ENCODE measurements at regions not wholly inside any gene's neighbourhood (a gene's known extent, or its start where the extent isn't known, plus 50 kb on each side); places are given as distances from the start of the nearest gene placed in this dataset.

DNA sequence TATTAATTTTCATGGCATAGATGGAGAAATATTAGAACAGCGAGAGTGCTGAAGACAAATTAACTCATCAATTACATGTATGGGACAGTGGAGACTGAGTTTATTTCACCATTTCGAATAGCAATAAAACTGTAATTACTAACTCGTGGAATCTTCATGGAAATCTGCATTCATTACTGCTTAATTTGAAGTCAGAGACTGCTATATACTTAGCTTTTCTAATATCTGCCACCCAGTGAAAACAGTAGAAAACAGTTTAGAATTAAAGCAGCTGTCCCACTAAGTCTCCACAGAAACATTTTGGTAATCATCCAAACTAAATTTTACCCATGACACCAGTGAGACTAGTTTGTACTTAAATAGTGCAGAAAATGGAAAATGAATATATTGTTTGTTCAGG lies 56.8 kb downstream of the IZUMO3 start:
- Histone ChIP-seq H3K4me1 (ENCODE audit: control insufficient read depth, insufficient read depth, low read length) (no peaks in the 10 kb centered on the region), H3K27ac (ENCODE audit: low read length) (no peak overlapping the region), H3K9me3 (ENCODE audit: control insufficient read depth, low read length) (no peaks in the 10 kb centered on the region), H3K4me3 (ENCODE audit: low read length) (no peak overlapping the region), H3K27me3 (ENCODE audit: control insufficient read depth, insufficient read depth) (no peaks in the 10 kb centered on the region)
- ATAC-seq (no peak), DNase-seq (no peak)
- 64% methylated on average over 3 of the region's 3 CpGs for WGBS
- intact Hi-C loops (cut with DNase I), result no loop called here

DNA sequence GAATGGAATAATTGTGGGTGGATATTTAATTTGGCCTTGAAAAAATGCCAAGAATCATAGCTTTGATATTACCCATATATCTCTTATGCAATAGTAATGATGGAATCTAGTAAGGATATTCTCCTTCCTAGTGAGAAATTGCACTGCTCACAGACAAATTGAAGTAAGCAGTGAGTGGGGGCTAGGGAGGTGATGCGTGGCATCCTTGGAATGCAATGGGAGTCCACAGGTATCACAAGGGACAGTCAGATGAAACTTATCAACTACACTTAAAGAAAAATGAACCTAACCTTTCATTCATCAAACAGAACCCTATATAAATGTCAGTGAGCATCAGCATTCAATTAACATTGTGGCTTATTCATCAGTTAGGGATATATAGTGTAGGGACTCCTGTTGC lies 57.8 kb downstream of the IZUMO3 start:
- no peaks in the 10 kb centered on the region for H3K9me3 ChIP-seq (ENCODE audit: control insufficient read depth, low read length)
- no peak for ATAC-seq
- no peak overlapping the region for H3K4me3 ChIP-seq (ENCODE audit: low read length)
- WGBS, result 79% methylated on average over 1 of the region's 1 CpG
- H3K4me1 ChIP-seq (ENCODE audit: control insufficient read depth, insufficient read depth, low read length), result no peaks in the 10 kb centered on the region
- H3K27ac ChIP-seq (ENCODE audit: low read length), result no peak overlapping the region
- DNase-seq, result no peak
- no peaks in the 10 kb centered on the region for H3K27me3 ChIP-seq (ENCODE audit: control insufficient read depth, insufficient read depth)
- intact Hi-C loops (cut with DNase I), result no loop called here

DNA sequence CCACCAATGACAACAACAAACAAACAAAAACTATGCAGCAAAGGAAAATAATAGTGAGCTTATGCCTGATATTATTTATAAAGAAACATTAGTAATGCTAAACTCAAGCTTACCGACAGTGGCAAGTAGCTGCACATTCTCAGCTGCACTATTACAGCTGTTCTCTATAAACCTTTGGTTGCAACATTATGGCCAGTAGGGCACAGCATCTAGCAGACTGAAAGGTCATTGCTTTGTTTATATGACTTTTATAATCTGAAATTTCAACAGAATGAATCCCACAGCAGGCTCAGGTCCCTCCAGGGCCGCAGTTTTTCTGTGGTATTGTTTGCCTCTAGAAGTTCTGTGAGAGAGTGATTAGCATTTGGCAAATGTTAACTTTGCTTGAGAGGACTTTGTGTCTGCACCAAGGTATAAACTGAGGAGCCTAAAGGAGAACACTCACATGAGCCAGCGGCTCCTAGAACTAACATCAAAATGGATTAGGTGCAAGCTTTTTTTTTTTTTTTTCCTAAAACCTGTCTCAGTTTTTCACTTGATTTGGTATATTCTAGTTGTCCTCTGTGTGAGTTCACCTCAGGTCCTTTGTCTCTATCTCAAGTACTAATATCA lies 58.3 kb downstream of the IZUMO3 start:
- ATAC-seq (no peak), DNase-seq (no peak)
- Histone ChIP-seq H3K9me3 (ENCODE audit: control insufficient read depth, low read length) (no peaks in the 10 kb centered on the region), H3K27me3 (ENCODE audit: control insufficient read depth, insufficient read depth) (no peaks in the 10 kb centered on the region), H3K4me1 (ENCODE audit: control insufficient read depth, insufficient read depth, low read length) (no peaks in the 10 kb centered on the region), H3K4me3 (ENCODE audit: low read length) (no peak overlapping the region), H3K27ac (ENCODE audit: low read length) (no peak overlapping the region)
- 50% methylated on average over 3 of the region's 3 CpGs for WGBS
- intact Hi-C loops (cut with DNase I), result no loop called here

DNA sequence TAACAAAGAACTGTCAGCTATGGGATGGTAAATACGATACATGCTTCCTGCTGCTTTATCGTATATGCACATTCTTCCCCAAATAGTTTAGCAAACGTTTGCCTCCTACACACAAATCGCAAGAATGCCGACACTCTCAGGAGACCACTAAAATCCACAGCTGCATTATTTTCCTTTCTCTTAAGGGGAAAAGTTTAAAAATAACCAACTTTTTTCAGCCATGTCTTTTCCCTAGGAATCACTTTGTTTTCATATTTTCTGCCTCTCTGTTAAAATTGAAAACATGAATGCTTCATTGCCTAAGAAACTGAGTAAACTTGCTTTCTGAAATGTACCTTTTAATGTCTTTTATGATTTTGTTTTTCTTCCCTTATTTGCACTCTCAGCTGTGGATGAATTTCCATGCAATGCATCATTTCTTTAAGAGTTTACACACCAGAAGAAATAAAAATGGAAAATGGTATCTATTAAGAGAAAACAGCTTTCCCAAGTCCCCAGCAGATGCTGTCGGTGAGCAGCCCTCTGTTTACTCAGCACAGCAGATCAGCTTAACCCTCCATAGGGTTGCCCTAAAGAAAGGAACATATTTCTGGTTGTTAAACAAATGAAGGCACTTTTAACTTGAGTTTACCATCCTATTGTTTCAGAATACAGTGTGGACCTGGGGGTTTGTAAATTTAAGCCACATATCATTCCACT lies 66.2 kb downstream of the IZUMO3 start:
- Histone ChIP-seq H3K9me3 (ENCODE audit: control insufficient read depth, low read length) (no peaks in the 10 kb centered on the region), H3K27ac (ENCODE audit: low read length) (no peak overlapping the region), H3K4me3 (ENCODE audit: low read length) (no peak overlapping the region), H3K27me3 (ENCODE audit: control insufficient read depth, insufficient read depth) (no peaks in the 10 kb centered on the region), H3K4me1 (ENCODE audit: control insufficient read depth, insufficient read depth, low read length) (no peaks in the 10 kb centered on the region)
- intact Hi-C loops (cut with DNase I), result no loop called here
- DNase-seq, result no peak
- ATAC-seq, result no peak
- WGBS, result 19% methylated on average over 6 of the region's 6 CpGs

DNA sequence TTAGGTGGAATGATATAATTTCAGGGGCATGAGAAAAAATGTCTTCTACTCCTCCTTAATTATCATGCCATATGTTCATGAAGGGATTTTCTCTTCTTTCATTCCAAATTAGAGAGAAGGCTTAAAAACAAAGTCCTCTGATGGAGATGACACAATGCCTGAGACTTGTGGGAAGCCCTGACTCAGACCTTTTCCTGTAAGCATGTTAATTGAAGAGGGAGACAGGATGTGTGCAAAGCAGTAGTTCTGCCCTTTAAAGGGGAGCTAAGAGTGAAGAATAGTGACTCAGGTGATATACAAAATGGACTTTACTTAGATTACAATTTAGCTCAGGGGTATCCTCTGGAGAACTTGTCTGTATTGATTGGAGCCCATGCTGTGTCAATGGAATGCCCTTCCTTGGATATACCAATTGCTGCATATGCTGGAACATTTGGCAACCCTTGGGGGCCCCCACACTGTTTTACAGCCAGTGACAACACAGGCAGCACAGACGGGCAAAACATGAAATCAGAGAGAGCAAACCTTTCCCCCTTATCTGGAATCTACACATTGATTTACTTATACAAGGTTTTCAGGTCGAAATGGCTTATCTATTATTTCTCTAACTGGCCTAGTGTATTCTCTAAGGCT lies 81.3 kb downstream of the IZUMO3 start:
- H3K4me3 ChIP-seq (ENCODE audit: low read length), result no peak overlapping the region
- intact Hi-C loops (cut with DNase I), result no loop called here
- ATAC-seq (peak in 1 of 2 donors; percentile 86), DNase-seq (no peak)
- no peaks in the 10 kb centered on the region for H3K27me3 ChIP-seq (ENCODE audit: control insufficient read depth, insufficient read depth)
- H3K27ac ChIP-seq (ENCODE audit: low read length), result no peak overlapping the region
- 54% methylated on average over 2 of the region's 2 CpGs for WGBS
- H3K9me3 ChIP-seq (ENCODE audit: control insufficient read depth, low read length), result no peaks in the 10 kb centered on the region
- no peaks in the 10 kb centered on the region for H3K4me1 ChIP-seq (ENCODE audit: control insufficient read depth, insufficient read depth, low read length)

DNA sequence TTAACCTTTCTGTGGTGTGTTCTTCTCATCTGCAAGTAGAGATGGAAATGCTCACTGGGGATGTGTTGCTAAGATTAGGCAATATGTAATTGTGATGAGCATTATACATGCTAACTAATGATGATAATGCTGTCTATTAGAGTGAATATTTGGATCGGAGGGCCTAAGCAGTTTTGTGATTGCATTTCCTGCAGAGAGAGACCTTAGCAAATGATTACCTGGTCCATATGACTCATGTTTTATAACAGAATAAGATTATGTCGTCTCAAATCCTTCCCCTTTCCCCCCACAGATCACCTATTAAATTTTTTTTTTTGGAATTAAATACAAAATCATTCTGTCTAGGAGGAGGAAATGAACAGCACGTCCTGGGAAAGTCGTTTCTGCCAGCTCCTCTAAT lies 82.7 kb downstream of the IZUMO3 start:
- no peak for ATAC-seq
- WGBS, result 59% methylated on average over 4 of the region's 4 CpGs
- H3K27ac ChIP-seq (ENCODE audit: low read length), result no peak overlapping the region
- no peak overlapping the region for H3K4me3 ChIP-seq (ENCODE audit: low read length)
- H3K4me1 ChIP-seq (ENCODE audit: control insufficient read depth, insufficient read depth, low read length), result no peaks in the 10 kb centered on the region
- no peaks in the 10 kb centered on the region for H3K9me3 ChIP-seq (ENCODE audit: control insufficient read depth, low read length)
- no peaks in the 10 kb centered on the region for H3K27me3 ChIP-seq (ENCODE audit: control insufficient read depth, insufficient read depth)
- no peak for DNase-seq
- intact Hi-C loops (cut with DNase I), result no loop called here

DNA sequence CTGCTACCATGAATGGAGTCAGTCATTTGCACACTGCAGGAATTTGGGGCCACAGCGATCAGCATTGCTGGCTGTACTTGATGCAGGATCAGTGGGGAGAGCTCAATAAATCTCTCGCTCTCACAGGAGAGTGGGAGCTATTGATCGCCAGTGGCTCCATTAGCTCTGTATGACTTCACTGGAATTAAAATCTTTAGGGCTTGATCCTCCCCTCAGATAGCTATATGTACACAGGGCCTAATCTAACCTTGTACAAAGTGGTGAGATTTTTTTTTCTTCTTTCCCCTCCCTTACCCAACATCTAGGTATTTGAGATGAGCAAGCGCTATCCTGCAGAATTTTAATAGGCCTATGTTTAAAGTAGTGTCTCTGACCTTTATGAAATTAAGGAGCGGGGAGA lies 84.9 kb downstream of the IZUMO3 start:
- no peaks in the 10 kb centered on the region for H3K27me3 ChIP-seq (ENCODE audit: control insufficient read depth, insufficient read depth)
- intact Hi-C loops (cut with DNase I), result no loop called here
- no peak for ATAC-seq
- DNase-seq, result no peak
- 90% methylated on average over 5 of the region's 5 CpGs for WGBS
- H3K4me3 ChIP-seq (ENCODE audit: low read length), result no peak overlapping the region
- no peaks in the 10 kb centered on the region for H3K9me3 ChIP-seq (ENCODE audit: control insufficient read depth, low read length)
- no peak overlapping the region for H3K27ac ChIP-seq (ENCODE audit: low read length)
- H3K4me1 ChIP-seq (ENCODE audit: control insufficient read depth, insufficient read depth, low read length), result no peaks in the 10 kb centered on the region

DNA sequence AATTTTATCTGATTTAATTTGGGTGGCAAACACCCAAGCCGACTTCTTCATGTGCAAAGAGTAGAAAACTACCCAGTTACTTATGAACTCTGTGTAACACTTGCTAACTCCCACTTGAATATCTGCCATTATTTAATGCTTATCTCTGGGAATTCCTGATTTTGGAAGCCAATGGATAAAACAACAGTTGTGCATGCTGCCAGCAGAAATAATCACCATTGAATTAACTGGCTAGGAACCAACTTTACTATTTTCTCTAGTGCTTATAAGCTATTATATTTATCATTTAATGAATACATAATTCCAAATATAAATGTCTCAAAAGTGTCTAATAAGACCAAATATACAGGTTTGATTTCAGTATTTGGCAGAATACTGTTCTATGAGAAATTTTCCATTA lies 85.7 kb downstream of the IZUMO3 start:
- Histone ChIP-seq H3K4me3 (ENCODE audit: low read length) (no peak overlapping the region), H3K4me1 (ENCODE audit: control insufficient read depth, insufficient read depth, low read length) (no peaks in the 10 kb centered on the region), H3K27me3 (ENCODE audit: control insufficient read depth, insufficient read depth) (no peaks in the 10 kb centered on the region), H3K9me3 (ENCODE audit: control insufficient read depth, low read length) (no peaks in the 10 kb centered on the region), H3K27ac (ENCODE audit: low read length) (no peak overlapping the region)
- intact Hi-C loops (cut with DNase I), result no loop called here
- DNase-seq (no peak), ATAC-seq (peak in 1 of 2 donors; percentile 75)
- 38% methylated on average over 1 of the region's 1 CpG for whole genome bisulfite sequencing

DNA sequence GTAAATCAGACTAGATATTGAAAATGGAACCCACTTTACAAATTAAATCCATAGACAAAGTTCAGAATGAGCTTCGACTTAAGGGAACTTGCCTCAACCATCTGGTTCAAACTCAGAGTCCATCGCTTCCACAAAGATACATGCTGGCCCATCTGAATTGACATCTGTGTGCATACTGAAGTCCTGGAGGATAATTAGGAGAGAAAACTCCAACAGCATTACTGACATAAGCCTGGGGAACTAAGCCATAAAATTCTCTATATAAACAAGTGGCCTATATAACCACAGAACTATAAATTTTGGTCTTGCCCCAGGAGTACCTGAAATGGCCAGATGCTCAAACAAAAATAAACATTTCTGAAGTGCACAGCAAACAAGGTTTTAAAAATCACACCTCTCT lies 94.4 kb downstream of the IZUMO3 start:
- DNase-seq (no peak), ATAC-seq (no peak)
- intact Hi-C loops (cut with DNase I), result no loop called here
- Histone ChIP-seq H3K27me3 (ENCODE audit: control insufficient read depth, insufficient read depth) (no peaks in the 10 kb centered on the region), H3K4me1 (ENCODE audit: control insufficient read depth, insufficient read depth, low read length) (no peaks in the 10 kb centered on the region), H3K27ac (ENCODE audit: low read length) (no peak overlapping the region), H3K4me3 (ENCODE audit: low read length) (no peak overlapping the region), H3K9me3 (ENCODE audit: control insufficient read depth, low read length) (no peaks in the 10 kb centered on the region)
- WGBS, result 84% methylated on average over 2 of the region's 2 CpGs

DNA sequence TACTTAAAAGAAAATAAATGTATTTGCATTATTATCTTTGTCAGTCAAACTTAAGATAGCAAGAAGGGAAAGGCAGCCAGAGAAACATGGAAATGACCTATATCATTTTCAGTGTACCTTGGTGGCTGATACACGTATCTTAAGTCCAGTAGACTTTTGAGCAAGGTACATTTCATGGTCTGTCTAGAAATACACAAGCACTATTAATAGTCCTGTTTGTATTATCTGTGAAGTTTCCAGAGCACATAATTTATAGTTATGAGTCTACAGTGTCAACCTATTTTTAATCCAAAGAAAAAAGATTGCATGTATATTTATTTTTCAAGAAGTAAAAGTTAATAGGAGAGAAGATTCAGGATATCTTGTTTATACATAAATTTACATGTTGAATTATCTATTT lies 95.7 kb downstream of the IZUMO3 start:
- Histone ChIP-seq H3K9me3 (ENCODE audit: control insufficient read depth, low read length) (no peaks in the 10 kb centered on the region), H3K27me3 (ENCODE audit: control insufficient read depth, insufficient read depth) (no peaks in the 10 kb centered on the region), H3K4me3 (ENCODE audit: low read length) (no peak overlapping the region), H3K27ac (ENCODE audit: low read length) (no peak overlapping the region), H3K4me1 (ENCODE audit: control insufficient read depth, insufficient read depth, low read length) (no peaks in the 10 kb centered on the region)
- intact Hi-C loops (cut with DNase I), result no loop called here
- no peak for DNase-seq
- no peak for ATAC-seq
- 65% methylated on average over 1 of the region's 1 CpG for WGBS

DNA sequence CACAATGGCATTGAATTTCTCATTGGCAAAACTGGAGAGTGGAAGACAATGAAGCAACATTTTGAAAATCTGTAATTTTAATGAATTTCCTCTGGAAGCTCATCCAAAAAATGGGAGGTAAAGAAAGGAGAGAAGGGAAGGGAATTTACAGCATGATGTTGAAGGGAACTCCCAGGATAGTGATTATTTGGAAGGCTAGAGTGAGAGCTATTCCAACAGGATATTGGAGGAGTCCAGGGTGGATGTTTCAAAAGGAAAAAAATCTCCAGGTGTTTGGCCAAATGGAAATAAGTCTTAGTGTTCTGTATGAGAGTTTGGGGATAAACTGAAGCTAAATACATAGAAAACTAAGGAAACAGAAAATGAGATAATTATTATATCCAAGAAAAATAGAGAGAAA lies 106.2 kb downstream of the IZUMO3 start:
- DNase-seq (no peak), ATAC-seq (no peak)
- no peaks in the 10 kb centered on the region for H3K4me1 ChIP-seq (ENCODE audit: control insufficient read depth, insufficient read depth, low read length)
- H3K27me3 ChIP-seq (ENCODE audit: control insufficient read depth, insufficient read depth), result no peaks in the 10 kb centered on the region
- no peak overlapping the region for H3K27ac ChIP-seq (ENCODE audit: low read length)
- H3K9me3 ChIP-seq (ENCODE audit: control insufficient read depth, low read length), result no peaks in the 10 kb centered on the region
- intact Hi-C loops (cut with DNase I), result no loop called here
- no peak overlapping the region for H3K4me3 ChIP-seq (ENCODE audit: low read length)
